ENCODE measurements at regions not wholly inside any gene's neighbourhood (a gene's known extent, or its start where the extent isn't known, plus 50 kb on each side); places are given as distances from the start of the nearest gene placed in this dataset.

GRCh38 chr2:125747165-125747425 lies 908.9 kb upstream of the GYPC start:
- no peaks in the 10 kb centered on the region for H3K4me1 ChIP-seq (ENCODE audit: control insufficient read depth, extremely low read depth, insufficient read depth, low read length)
- no peaks in the 10 kb centered on the region for H3K79me2 ChIP-seq (ENCODE audit: control insufficient read depth, insufficient read depth, low read length)
- no peak overlapping the region for H2AFZ ChIP-seq (ENCODE audit: low read length)
- DNase-seq (ENCODE audit: low read depth in 2 of 2): no peak
- H3K27me3 ChIP-seq (ENCODE audit: control insufficient read depth, insufficient read depth, low read length): no peaks in the 10 kb centered on the region
- TF ChIP-seq CTCF (conservative IDR thresholded peaks at IDR 0.05 in 1 of 2, IDR thresholded peaks at IDR 0.05 in 1 of 2; ENCODE audit: low read depth in 1 of 2, low read length in 2 of 2) (no peak), EZH2 (IDR thresholded peaks at IDR 0.05; ENCODE audit: low read length, missing control alignments) (no peak)
- H3K27ac ChIP-seq (ENCODE audit: insufficient read depth, low read length): no peak overlapping the region
- H3K4me2 ChIP-seq (ENCODE audit: extremely low read depth, insufficient read depth, low read length): no peak overlapping the region
- H3K36me3 ChIP-seq (ENCODE audit: control insufficient read depth, insufficient read depth, low read length): no peaks in the 10 kb centered on the region
- no peak overlapping the region for H3K9ac ChIP-seq (ENCODE audit: insufficient read depth, low read length)
- H4K20me1 ChIP-seq (ENCODE audit: control insufficient read depth, extremely low read depth, insufficient read depth, low read length): no peaks in the 10 kb centered on the region
- H3K4me3 ChIP-seq (replicated peaks in 1 of 4; ENCODE audit: control extremely low read depth in 1 of 4, insufficient read depth in 1 of 4, low read depth in 3 of 4, low read length in 4 of 4): no peak overlapping the region
- no peaks in the 10 kb centered on the region for H3K9me3 ChIP-seq (ENCODE audit: control insufficient read depth, insufficient read depth, low read depth, low read length)

- H3K79me2 ChIP-seq (ENCODE audit: control insufficient read depth, insufficient read depth, low read length): no peaks in the 10 kb centered on the region
- H3K4me1 ChIP-seq (ENCODE audit: control insufficient read depth, extremely low read depth, insufficient read depth, low read length): no peaks in the 10 kb centered on the region
- TF ChIP-seq EZH2 (IDR thresholded peaks at IDR 0.05; ENCODE audit: low read length, missing control alignments) (no peak), CTCF (conservative IDR thresholded peaks at IDR 0.05 in 1 of 2, IDR thresholded peaks at IDR 0.05 in 1 of 2; ENCODE audit: low read depth in 1 of 2, low read length in 2 of 2) (no peak)
- no peak overlapping the region for H3K4me3 ChIP-seq (replicated peaks in 1 of 4; ENCODE audit: control extremely low read depth in 1 of 4, insufficient read depth in 1 of 4, low read depth in 3 of 4, low read length in 4 of 4)
- H3K27ac ChIP-seq (ENCODE audit: insufficient read depth, low read length): no peak overlapping the region
- no peak overlapping the region for H2AFZ ChIP-seq (ENCODE audit: low read length)
- H3K27me3 ChIP-seq (ENCODE audit: control insufficient read depth, insufficient read depth, low read length): no peaks in the 10 kb centered on the region
- H3K4me2 ChIP-seq (ENCODE audit: extremely low read depth, insufficient read depth, low read length): no peak overlapping the region
- no peaks in the 10 kb centered on the region for H3K36me3 ChIP-seq (ENCODE audit: control insufficient read depth, insufficient read depth, low read length)
- no peak overlapping the region for H3K9ac ChIP-seq (ENCODE audit: insufficient read depth, low read length)
- H4K20me1 ChIP-seq (ENCODE audit: control insufficient read depth, extremely low read depth, insufficient read depth, low read length): no peaks in the 10 kb centered on the region
- DNase-seq (ENCODE audit: low read depth in 2 of 2): no peak
- H3K9me3 ChIP-seq (ENCODE audit: control insufficient read depth, insufficient read depth, low read depth, low read length): no peaks in the 10 kb centered on the region
These were observed 899.5 kb upstream of the GYPC start for GRCh38 chr2:125756431-125756830.

GRCh38 chr2:125796784-125797183 lies 859.2 kb upstream of the GYPC start:
- DNase-seq (ENCODE audit: low read depth in 2 of 2): no peak
- no peak overlapping the region for H3K27ac ChIP-seq (ENCODE audit: insufficient read depth, low read length)
- H3K4me2 ChIP-seq (ENCODE audit: extremely low read depth, insufficient read depth, low read length): no peak overlapping the region
- H3K9me3 ChIP-seq (ENCODE audit: control insufficient read depth, insufficient read depth, low read depth, low read length): no peaks in the 10 kb centered on the region
- H3K27me3 ChIP-seq (ENCODE audit: control insufficient read depth, insufficient read depth, low read length): no peaks in the 10 kb centered on the region
- H3K9ac ChIP-seq (ENCODE audit: insufficient read depth, low read length): no peak overlapping the region
- no peaks in the 10 kb centered on the region for H3K79me2 ChIP-seq (ENCODE audit: control insufficient read depth, insufficient read depth, low read length)
- no peaks in the 10 kb centered on the region for H4K20me1 ChIP-seq (ENCODE audit: control insufficient read depth, extremely low read depth, insufficient read depth, low read length)
- H2AFZ ChIP-seq (ENCODE audit: low read length): no peak overlapping the region
- H3K4me1 ChIP-seq (ENCODE audit: control insufficient read depth, extremely low read depth, insufficient read depth, low read length): no peaks in the 10 kb centered on the region
- TF ChIP-seq EZH2 (IDR thresholded peaks at IDR 0.05; ENCODE audit: low read length, missing control alignments) (no peak), CTCF (conservative IDR thresholded peaks at IDR 0.05 in 1 of 2, IDR thresholded peaks at IDR 0.05 in 1 of 2; ENCODE audit: low read depth in 1 of 2, low read length in 2 of 2) (no peak)
- H3K36me3 ChIP-seq (ENCODE audit: control insufficient read depth, insufficient read depth, low read length): no peaks in the 10 kb centered on the region
- H3K4me3 ChIP-seq (replicated peaks in 1 of 4; ENCODE audit: control extremely low read depth in 1 of 4, insufficient read depth in 1 of 4, low read depth in 3 of 4, low read length in 4 of 4): no peak overlapping the region

All from fibroblast of lung (primary cell).